Esophagus squamous epithelium (tissue), 4 donors: ENCODE measurements at regions not wholly inside any gene's neighbourhood (a gene's known extent, or its start where the extent isn't known, plus 50 kb on each side); places are given as distances from the start of the nearest gene placed in this dataset.

Experiments used
- CTCF ChIP-seq, 6 experiments: fragments of 450-650 bp in 4 of 6; fragments of 200-600 bp in 2 of 6; sonication (generic) in 2 of 6; IDR thresholded peaks; one replicate each; pipeline ENCODE4 v1.5.1; 2016 to 2019; ENCODE audit warnings: antibody characterized with exemption in 6 of 6, mild to moderate bottlenecking in 4 of 6, moderate library complexity in 4 of 6
- POLR2A ChIP-seq, 4 donors: fragments of 450-650 bp; IDR thresholded peaks; one replicate each; pipeline ENCODE4 v1.6.1; 2017; ENCODE audit warnings: antibody characterized with exemption in 4 of 4, mild to moderate bottlenecking in 4 of 4, moderate library complexity in 3 of 4

- no peak for TF ChIP-seq POLR2A (IDR thresholded peaks at IDR 0.05)
- TF ChIP-seq CTCF (IDR thresholded peaks at IDR 0.05) = no peak
Observed at GRCh38 chr3:168828536-168828935, 732.8 kb upstream of the GOLIM4 start.
